GM13977 (cell line): ENCODE measurements at regions not wholly inside any gene's neighbourhood (a gene's known extent, or its start where the extent isn't known, plus 50 kb on each side); places are given as distances from the start of the nearest gene placed in this dataset.

ENCODE experiments used
- DNase-seq: peaks from one replicate; pipeline ENCODE4 v3.0.0; 2012; ENCODE audit warnings: low spot score
- CTCF ChIP-seq: IDR thresholded peaks from 2 replicates; pipeline ENCODE4 v1.5.1; 2012; ENCODE audit warnings: mild to moderate bottlenecking, control low read depth; ENCODE audit not compliant: insufficient read depth; ENCODE audit errors: extremely low read depth, missing control alignments
- in situ Hi-C: fragments of 300-500 bp; cut with MboI; formaldehyde crosslinking; loops from one replicate; pipeline ENCODE4 v1.12.0; 2022; ENCODE audit warnings: low sequenced_read_pairs, low pct_unique_long_range_greater_than_20kb, mixed read lengths, inconsistent platforms; ENCODE audit not compliant: unreplicated experiment

DNA sequence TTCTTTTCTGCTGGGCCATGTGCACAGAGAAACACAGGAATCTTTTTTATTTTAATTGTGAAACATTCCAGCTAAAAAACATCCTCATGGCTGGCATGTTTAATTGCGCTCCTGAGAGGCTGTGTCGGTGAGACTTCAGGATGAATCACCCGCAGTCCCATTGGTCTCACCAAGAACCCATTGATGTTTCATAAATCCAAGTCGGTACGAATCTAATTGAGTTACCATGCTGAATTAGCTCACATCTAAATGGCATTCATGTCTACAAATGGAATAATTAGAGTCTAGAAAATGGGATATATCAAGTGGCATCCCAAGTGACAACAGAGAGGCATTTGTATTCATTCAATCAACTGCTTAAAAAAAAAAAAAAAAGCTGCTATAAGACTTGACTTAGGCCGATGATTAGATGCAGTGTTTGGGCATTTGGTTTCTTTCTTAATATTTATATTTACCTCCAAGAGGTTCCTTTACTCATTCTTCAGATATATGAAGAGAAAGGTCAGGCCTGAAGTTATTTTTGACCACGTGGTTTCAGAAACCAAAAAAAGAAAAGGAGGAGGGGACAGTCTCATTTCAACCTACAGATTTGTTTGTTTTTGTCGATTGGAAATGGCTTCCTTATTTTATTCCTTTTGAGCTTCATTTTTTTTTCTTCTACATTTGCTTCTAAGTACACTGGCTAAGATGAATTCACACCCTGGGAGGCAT lies 79.1 kb upstream of the FOXB1 start:
- TF ChIP-seq CTCF, result no peak
- peak; percentile 7 for DNase-seq
- in situ Hi-C loops, result no loop called here

- TF ChIP-seq CTCF, result no peak
- in situ Hi-C loops, result no loop called here
- DNase-seq, result no peak
These were observed 80.0 kb upstream of the FOXB1 start for GRCh38 chr15:59924096-59924495.

DNA sequence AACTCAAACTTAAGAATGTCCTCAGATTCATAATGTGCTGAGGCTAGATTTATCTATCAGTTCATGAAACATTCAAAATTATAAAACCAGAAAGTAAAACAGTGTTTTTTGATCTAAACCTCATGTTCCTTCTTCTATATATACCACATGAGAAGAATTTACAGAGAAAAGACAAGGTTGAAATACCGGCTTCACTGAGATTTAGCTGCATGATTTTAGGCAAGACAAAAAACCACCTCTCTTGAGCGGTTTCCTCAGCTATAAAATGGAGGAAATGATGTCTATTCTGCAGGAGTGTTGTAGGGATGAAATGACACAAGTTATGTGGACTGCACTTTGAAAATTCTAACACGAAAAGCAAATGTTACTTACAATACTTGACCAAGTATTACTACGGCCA lies 80.6 kb upstream of the FOXB1 start:
- no peak for DNase-seq
- in situ Hi-C loops, result no loop called here
- TF ChIP-seq CTCF, result no peak

DNA sequence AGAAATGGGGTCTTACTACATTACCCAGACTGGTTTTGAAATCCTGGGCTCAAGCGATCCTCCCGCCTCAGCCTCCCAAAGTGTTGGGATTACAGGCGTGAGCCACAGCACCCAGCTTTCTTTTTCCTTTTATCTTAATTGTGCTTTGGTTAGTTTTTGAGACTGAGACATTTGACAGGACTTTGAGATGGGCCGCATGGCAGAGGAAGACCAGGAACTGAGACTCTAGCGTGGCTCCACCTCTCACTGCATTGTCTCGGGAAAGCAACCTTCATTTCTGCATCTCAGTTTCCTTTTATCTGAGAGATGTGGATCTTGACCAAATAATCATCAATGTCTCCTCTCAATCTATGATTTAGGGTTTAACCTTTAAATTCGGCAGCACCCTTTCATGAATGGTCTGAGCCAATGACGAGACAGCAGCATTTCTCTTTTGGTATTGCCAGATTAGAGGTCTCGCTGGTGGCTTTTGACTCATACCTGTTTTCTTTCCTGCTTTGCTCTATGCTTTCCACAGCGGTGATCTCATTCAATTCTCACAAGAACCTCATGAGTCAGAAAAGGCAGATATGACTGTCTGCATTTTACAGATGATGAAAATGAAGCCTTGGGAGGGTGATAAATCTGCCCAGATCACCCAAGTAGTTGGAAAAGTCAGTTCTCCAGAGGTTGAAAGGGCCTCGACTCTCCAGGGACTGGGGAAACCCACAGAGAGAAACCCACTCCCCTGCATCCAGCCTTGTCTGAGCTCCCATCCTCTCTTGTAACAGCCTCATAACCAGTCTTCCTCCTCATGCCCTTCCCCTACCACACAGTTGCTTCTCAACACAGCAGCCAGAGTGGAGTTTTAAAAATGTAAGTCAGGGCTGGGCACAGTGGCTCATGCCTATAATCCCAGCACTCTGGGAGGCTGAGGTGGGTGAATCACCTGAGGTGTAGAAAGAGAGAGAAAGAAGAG lies 84.8 kb upstream of the FOXB1 start:
- peak; percentile 59 for DNase-seq
- in situ Hi-C loops, result no loop called here
- no peak for TF ChIP-seq CTCF

- peak; percentile 53 for DNase-seq
- in situ Hi-C loops, result no loop called here
- TF ChIP-seq CTCF, result peak; percentile 76
These were observed 86.5 kb upstream of the FOXB1 start for GRCh38 chr15:59917504-59918157.

- no peak for DNase-seq
- no peak for TF ChIP-seq CTCF
- in situ Hi-C loops, result no loop called here
These were observed 98.1 kb upstream of the FOXB1 start for GRCh38 chr15:59906046-59906445.
